ENCODE measurements at regions not wholly inside any gene's neighbourhood (a gene's known extent, or its start where the extent isn't known, plus 50 kb on each side); places are given as distances from the start of the nearest gene placed in this dataset.

GRCh38 chr5:167303582-167303981, 987.9 kb upstream of the WWC1 start:
- TF ChIP-seq POLR2A (IDR thresholded peaks at IDR 0.05; ENCODE audit: low read length) (no peak), GATA1 (IDR thresholded peaks at IDR 0.05; ENCODE audit: low read depth, low read length) (no peak)
